Endothelial cell of umbilical vein (primary cell): ENCODE measurements at regions not wholly inside any gene's neighbourhood (a gene's known extent, or its start where the extent isn't known, plus 50 kb on each side); places are given as distances from the start of the nearest gene placed in this dataset.

Experiments
- BruUV-seq: library from RNA; stranded (reverse); fragments of 400-500 nt; replicated peaks from 2 replicates; lab custom pipeline; 2021; lab: Mats Ljungman, UMichigan
- CTCF ChIA-PET: fragments of 300-600, 350-600 bp; sonication (Branson Sonifier 250); formaldehyde crosslinking; loops from one replicate; lab custom pipeline; 2021; ENCODE audit warnings: antibody characterized with exemption, inconsistent platforms; lab: Charles Lee
- POLR2A ChIA-PET: fragments of 300-600, 350-600 bp; sonication (Branson Sonifier 250); formaldehyde crosslinking; loops from one replicate; lab custom pipeline; 2021; ENCODE audit warnings: antibody characterized with exemption, inconsistent platforms; lab: Charles Lee
- DNase-seq: peaks from one replicate; pipeline ENCODE4 v3.0.0-alpha.2; 2011; ENCODE audit warnings: low read depth, low spot score
- FAIRE-seq: peaks from 2 replicates; lab custom pipeline; 2011; peaks lifted over from hg19 to GRCh38; lab: Jason Lieb, UNC
- H2AFZ ChIP-seq: 2 replicates; pipeline ENCODE4 v1.6.0; 2012; ENCODE audit warnings: low read depth, low read length, control low read depth, inconsistent platforms
- H3K27ac ChIP-seq: 2 replicates; pipeline ENCODE4 v1.5.1; 2011; ENCODE audit warnings: low read depth, mild to moderate bottlenecking, control low read depth, low read length, moderate library complexity; ENCODE audit not compliant: insufficient read depth
- H3K27me3 ChIP-seq, 2 experiments: 2 replicates each; pipeline versions ENCODE4 v1.6.0 to v1.6.1; 2011; ENCODE audit warnings: low read length in 2 of 2, mixed read lengths in 1 of 2; ENCODE audit not compliant: control insufficient read depth in 2 of 2, insufficient read depth in 2 of 2
- H3K36me3 ChIP-seq, 2 experiments: 2 replicates in 1 of 2; 3 replicates in 1 of 2; pipeline ENCODE4 v1.5.1; 2011; ENCODE audit warnings: low read length in 2 of 2, mild to moderate bottlenecking in 1 of 2, moderate library complexity in 1 of 2; ENCODE audit not compliant: control insufficient read depth in 2 of 2, insufficient read depth in 2 of 2; ENCODE audit errors: extremely low read depth in 1 of 2
- H3K4me1 ChIP-seq: 3 replicates; pipeline ENCODE4 v1.5.1; 2011; ENCODE audit warnings: mild to moderate bottlenecking, low read length; ENCODE audit not compliant: control insufficient read depth, insufficient read depth; ENCODE audit errors: extremely low read depth
- H3K4me2 ChIP-seq: 2 replicates; pipeline ENCODE4 v1.6.1; 2011; ENCODE audit warnings: low read length, control low read depth, mixed read lengths; ENCODE audit not compliant: insufficient read depth
- H3K4me3 ChIP-seq, 3 experiments: fragments of 200-600 bp in 1 of 3; sonication (generic), shearing (Covaris generic) in 1 of 3; replicated peaks in 1 of 3; 2 replicates each; pipeline ENCODE4 v1.5.1; 2011 to 2016; ENCODE audit warnings: control low read depth in 3 of 3, low read length in 3 of 3, mild to moderate bottlenecking in 2 of 3, inconsistent platforms in 1 of 3, low read depth in 1 of 3, moderate library complexity in 1 of 3; ENCODE audit not compliant: insufficient read depth in 1 of 3
- H3K79me2 ChIP-seq: 2 replicates; pipeline ENCODE4 v1.6.0; 2012; ENCODE audit warnings: low read length, inconsistent platforms; ENCODE audit not compliant: control insufficient read depth, insufficient read depth
- H3K9ac ChIP-seq: replicated peaks from 2 replicates; pipeline ENCODE3; 2011; ENCODE audit warnings: low read length, control low read depth; ENCODE audit not compliant: insufficient read depth; ENCODE audit errors: extremely low read depth
- H3K9me1 ChIP-seq: replicated peaks from 3 replicates; pipeline ENCODE4 v1.6.0; 2011; ENCODE audit warnings: mild to moderate bottlenecking, low read length; ENCODE audit not compliant: control insufficient read depth, insufficient read depth; ENCODE audit errors: extremely low read depth
- H3K9me3 ChIP-seq: replicated peaks from 2 replicates; pipeline ENCODE4 v1.5.1; 2012; ENCODE audit warnings: low read length, inconsistent platforms; ENCODE audit not compliant: control insufficient read depth, insufficient read depth
- H4K20me1 ChIP-seq: replicated peaks from 2 replicates; pipeline ENCODE3; 2011; ENCODE audit warnings: mild to moderate bottlenecking, low read length; ENCODE audit not compliant: control insufficient read depth, insufficient read depth; ENCODE audit errors: extremely low read depth
- EZH2 ChIP-seq: IDR thresholded peaks from 2 replicates; pipeline ENCODE4 v1.6.1; 2012; ENCODE audit warnings: borderline replicate concordance, low read depth, mild to moderate bottlenecking, moderate library complexity, low read length, inconsistent platforms; ENCODE audit not compliant: severe bottlenecking
- FOS ChIP-seq: IDR thresholded peaks from 2 replicates; pipeline ENCODE4 v1.6.1; 2011; ENCODE audit warnings: mild to moderate bottlenecking, low read length, moderate library complexity, borderline replicate concordance; ENCODE audit not compliant: insufficient read depth
- GATA2 ChIP-seq: IDR thresholded peaks from 2 replicates; pipeline ENCODE4 v1.7.0; 2011; ENCODE audit warnings: low read depth, mild to moderate bottlenecking, moderate library complexity, mixed read lengths, low read length; ENCODE audit not compliant: insufficient read length, insufficient read depth
- JUN ChIP-seq: IDR thresholded peaks from 2 replicates; pipeline ENCODE4 v1.6.1; 2011; ENCODE audit warnings: borderline replicate concordance, low read depth; ENCODE audit not compliant: insufficient read length, insufficient read depth
- MYC ChIP-seq: IDR thresholded peaks from one replicate; pipeline ENCODE4 v1.6.1; 2011; ENCODE audit warnings: mild to moderate bottlenecking, low read depth, low read length
- POLR2A ChIP-seq: IDR thresholded peaks from 2 replicates; pipeline ENCODE4 v1.6.1; 2012; ENCODE audit warnings: low read depth, mild to moderate bottlenecking, control low read depth, low read length
- POLR2AphosphoS5 ChIP-seq: IDR thresholded peaks from 2 replicates; pipeline ENCODE4 v1.6.1; 2012; ENCODE audit warnings: low read depth, mild to moderate bottlenecking, control low read depth, low read length, moderate library complexity; ENCODE audit not compliant: insufficient read depth
- dilution Hi-C: fragments of 300-500 bp; cut with MboI; formaldehyde crosslinking; loops from one replicate; pipeline ENCODE4 v1.15.0; 2019; ENCODE audit warnings: low sequenced_read_pairs; ENCODE audit not compliant: extremely low pct_ligation_motif_present
- intact Hi-C: fragments of 100-400 bp; cut with micrococcal nuclease; formaldehyde crosslinking; loops from one replicate; pipeline ENCODE4 v1.10.0; 2022
- TF ChIP-seq, protein P1 (sequence below), 2 donors: IDR thresholded peaks; 1 replicate in 1 of 2; 2 replicates in 1 of 2; pipeline ENCODE4 v1.5.1; 2011; ENCODE audit warnings: low read length in 2 of 2, mild to moderate bottlenecking in 2 of 2, moderate library complexity in 2 of 2, control low read depth in 1 of 2, inconsistent platforms in 1 of 2, low read depth in 1 of 2; ENCODE audit not compliant: insufficient read depth in 1 of 2; ENCODE audit errors: extremely low read depth in 1 of 2
- TF ChIP-seq, protein P2 (sequence below): IDR thresholded peaks from 2 replicates; pipeline ENCODE4 v1.6.1; 2011; ENCODE audit not compliant: insufficient read depth, insufficient read length

DNA sequence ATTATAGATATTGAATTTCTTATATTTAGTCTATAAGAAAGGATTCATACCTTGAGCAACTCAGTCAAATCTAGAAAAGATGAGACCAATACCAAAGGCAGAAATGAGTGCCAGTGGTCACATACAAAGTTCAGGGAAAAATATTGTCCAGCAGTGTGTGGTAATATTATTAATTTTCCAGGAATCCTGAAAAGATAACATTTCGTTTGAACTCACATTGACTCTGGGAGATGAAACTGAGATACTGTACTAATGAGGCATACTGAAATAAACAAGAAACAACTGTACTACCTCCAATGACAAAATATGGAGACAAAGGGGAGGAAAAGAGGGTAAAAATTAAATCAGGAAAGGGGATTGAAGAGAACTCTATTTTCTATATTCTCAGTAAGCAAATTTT is 212.4 kb downstream of the TRAM1L1 start:
- Histone ChIP-seq H3K36me3 (no peaks in the 10 kb centered on the region), H3K4me1 (no peaks in the 10 kb centered on the region), H3K27ac (no peak overlapping the region), H2AFZ (no peak overlapping the region), H3K79me2 (no peaks in the 10 kb centered on the region), H4K20me1 (no peaks in the 10 kb centered on the region), H3K4me2 (no peak overlapping the region), H3K4me3 (no peak overlapping the region), H3K9me1 (no peaks in the 10 kb centered on the region), H3K9me3 (no peaks in the 10 kb centered on the region), H3K9ac (no peak overlapping the region), H3K27me3 (no peaks in the 10 kb centered on the region)
- intact Hi-C loops, result no loop called here
- no TSS peak for BruUV-seq
- FAIRE-seq, result no peak
- no peak for TF ChIP-seq GATA2
- TF ChIP-seq JUN, result no peak
- TF ChIP-seq POLR2AphosphoS5, result no peak
- no peak for TF ChIP-seq FOS
- TF ChIP-seq, protein P1, sequence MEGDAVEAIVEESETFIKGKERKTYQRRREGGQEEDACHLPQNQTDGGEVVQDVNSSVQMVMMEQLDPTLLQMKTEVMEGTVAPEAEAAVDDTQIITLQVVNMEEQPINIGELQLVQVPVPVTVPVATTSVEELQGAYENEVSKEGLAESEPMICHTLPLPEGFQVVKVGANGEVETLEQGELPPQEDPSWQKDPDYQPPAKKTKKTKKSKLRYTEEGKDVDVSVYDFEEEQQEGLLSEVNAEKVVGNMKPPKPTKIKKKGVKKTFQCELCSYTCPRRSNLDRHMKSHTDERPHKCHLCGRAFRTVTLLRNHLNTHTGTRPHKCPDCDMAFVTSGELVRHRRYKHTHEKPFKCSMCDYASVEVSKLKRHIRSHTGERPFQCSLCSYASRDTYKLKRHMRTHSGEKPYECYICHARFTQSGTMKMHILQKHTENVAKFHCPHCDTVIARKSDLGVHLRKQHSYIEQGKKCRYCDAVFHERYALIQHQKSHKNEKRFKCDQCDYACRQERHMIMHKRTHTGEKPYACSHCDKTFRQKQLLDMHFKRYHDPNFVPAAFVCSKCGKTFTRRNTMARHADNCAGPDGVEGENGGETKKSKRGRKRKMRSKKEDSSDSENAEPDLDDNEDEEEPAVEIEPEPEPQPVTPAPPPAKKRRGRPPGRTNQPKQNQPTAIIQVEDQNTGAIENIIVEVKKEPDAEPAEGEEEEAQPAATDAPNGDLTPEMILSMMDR (IDR thresholded peaks at IDR 0.05; ENCODE audit: extremely low read depth in 1 of 2, insufficient read depth in 1 of 2, low read depth in 1 of 2, low read length in 2 of 2), result no peak
- TF ChIP-seq, protein P2, sequence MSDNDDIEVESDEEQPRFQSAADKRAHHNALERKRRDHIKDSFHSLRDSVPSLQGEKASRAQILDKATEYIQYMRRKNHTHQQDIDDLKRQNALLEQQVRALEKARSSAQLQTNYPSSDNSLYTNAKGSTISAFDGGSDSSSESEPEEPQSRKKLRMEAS, result no peak
- no peak for TF ChIP-seq EZH2
- TF ChIP-seq MYC, result no peak
- TF ChIP-seq POLR2A, result no peak
- dilution Hi-C loops, result no loop called here
- no peak for DNase-seq
- CTCF ChIA-PET, result no interaction called here
- POLR2A ChIA-PET, result no interaction called here
